HUES48 (cell line): ENCODE measurements at regions not wholly inside any gene's neighbourhood (a gene's known extent, or its start where the extent isn't known, plus 50 kb on each side); places are given as distances from the start of the nearest gene placed in this dataset.

Source experiments
- H3K27ac ChIP-seq: one replicate; pipeline ENCODE4 v1.7.0; 2013; ENCODE audit warnings: low read depth, low read length, inconsistent platforms
- H3K27me3 ChIP-seq: 2 replicates; pipeline ENCODE4 v1.6.1; 2013; ENCODE audit warnings: mild to moderate bottlenecking, low read length; ENCODE audit not compliant: control insufficient read depth, insufficient read depth
- H3K36me3 ChIP-seq: 2 replicates; pipeline ENCODE4 v1.6.1; 2013; ENCODE audit warnings: low read length; ENCODE audit not compliant: control insufficient read depth, insufficient read depth
- H3K4me1 ChIP-seq: 2 replicates; pipeline ENCODE4 v1.6.1; 2013; ENCODE audit warnings: mild to moderate bottlenecking, low read length; ENCODE audit not compliant: control insufficient read depth, insufficient read depth
- H3K4me3 ChIP-seq: 2 replicates; pipeline ENCODE4 v1.5.1; 2013; ENCODE audit warnings: mild to moderate bottlenecking, low read depth, low read length
- H3K9ac ChIP-seq: 2 replicates; pipeline ENCODE4 v1.6.1; 2013; ENCODE audit warnings: mild to moderate bottlenecking, low read depth, low read length, moderate library complexity
- H3K9me3 ChIP-seq: 2 replicates; pipeline ENCODE4 v1.6.1; 2013; ENCODE audit warnings: low read length; ENCODE audit not compliant: control insufficient read depth, insufficient read depth

DNA sequence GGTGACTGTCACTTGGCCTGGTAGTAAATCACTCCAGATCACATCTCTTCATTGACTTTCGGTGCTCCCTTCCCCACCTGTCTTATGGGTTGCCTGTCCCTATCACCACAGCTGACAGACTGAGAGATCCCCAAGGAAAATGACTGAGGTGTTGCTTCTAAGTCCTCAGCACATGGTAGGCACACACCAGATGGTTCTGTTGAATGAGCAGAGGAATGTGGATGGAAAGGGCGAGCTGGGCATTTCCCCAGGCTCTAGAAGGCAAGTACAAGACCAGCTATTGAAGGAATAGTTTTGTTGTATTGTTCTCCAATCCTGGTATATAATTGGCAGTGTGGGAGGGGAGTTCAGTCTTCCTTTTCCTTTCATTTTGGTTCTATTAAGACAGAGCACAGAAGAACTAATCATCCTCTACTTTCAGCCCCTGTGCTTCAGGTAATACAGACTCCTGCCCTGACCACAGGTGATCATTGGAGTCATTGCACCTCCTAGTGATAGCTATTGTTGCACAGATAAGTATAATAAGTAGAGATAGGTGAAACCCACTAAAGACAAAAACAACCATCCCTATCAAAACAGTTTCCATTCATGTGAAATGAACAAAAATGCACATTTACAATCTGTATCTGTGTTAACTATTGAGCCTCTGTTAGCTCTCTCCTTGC lies 158.6 kb downstream of the TRAM1L1 start:
- Histone ChIP-seq H3K27me3 (peaks cover 20% of the 10 kb centered on the region), H3K4me3 (no peak overlapping the region), H3K9ac (no peak overlapping the region), H3K9me3 (no peaks in the 10 kb centered on the region), H3K27ac (no peak overlapping the region), H3K4me1 (peaks cover 13% of the 10 kb centered on the region; the same call in 1 of the 2 replicates), H3K36me3 (no peaks in the 10 kb centered on the region)

DNA sequence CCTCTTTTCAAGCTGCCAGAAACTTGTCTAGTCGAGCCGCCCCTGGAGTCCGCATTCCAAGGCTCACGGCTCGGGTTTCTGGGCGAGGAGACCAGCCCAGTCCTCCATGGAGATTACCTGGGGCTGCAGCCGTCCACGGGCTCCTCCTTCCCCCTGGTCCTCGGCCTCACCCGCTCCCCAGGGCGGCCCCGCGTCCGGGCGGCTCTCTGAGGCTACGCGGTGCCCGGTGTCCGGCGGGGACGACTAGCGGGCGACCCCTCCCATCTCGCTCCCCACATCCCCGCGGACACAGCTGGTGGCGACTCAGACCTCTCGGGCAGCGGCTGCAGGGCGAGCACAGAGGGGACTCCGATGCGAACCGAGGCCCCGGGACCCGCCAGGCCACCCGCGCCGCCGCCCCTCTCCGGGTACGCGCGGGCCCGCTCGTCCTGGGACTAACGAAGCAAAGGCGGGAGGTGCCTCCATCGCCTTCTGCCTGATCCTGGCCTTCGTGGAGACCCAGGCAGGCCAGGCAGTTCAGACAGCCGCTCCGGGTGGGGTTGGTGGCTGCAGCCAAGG lies 159.4 kb downstream of the TRAM1L1 start:
- no peaks in the 10 kb centered on the region for H3K9me3 ChIP-seq
- H3K9ac ChIP-seq = peak overlapping the region; percentile 46; the same call in 1 of the 2 replicates
- H3K27me3 ChIP-seq = peaks cover 20% of the 10 kb centered on the region
- H3K4me1 ChIP-seq = peaks cover 13% of the 10 kb centered on the region; the same call in 1 of the 2 replicates
- peak overlapping the region; percentile 71 for H3K4me3 ChIP-seq
- H3K27ac ChIP-seq = no peak overlapping the region
- no peaks in the 10 kb centered on the region for H3K36me3 ChIP-seq

DNA sequence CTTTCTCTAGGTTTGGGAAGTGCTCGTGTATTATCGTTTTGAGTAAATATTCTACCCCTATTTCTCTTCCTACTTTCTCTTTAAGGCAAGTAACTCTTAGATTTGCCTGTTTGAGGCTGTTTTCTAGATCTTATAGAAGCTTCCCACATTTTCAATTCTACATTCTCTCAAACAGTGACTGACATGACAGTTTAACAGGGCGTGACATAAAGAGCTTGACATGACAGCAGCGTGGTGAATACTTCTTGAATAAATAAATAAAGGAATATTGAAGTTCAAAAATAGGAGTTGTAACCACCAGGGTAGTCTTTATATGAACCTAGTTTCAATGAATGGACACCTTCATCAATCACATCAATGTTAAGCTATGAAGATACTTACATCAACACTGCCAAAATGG lies 162.0 kb downstream of the TRAM1L1 start:
- peaks cover 13% of the 10 kb centered on the region; the same call in 1 of the 2 replicates for H3K4me1 ChIP-seq
- H3K9me3 ChIP-seq = no peaks in the 10 kb centered on the region
- H3K4me3 ChIP-seq = no peak overlapping the region
- no peaks in the 10 kb centered on the region for H3K36me3 ChIP-seq
- no peak overlapping the region for H3K9ac ChIP-seq
- H3K27ac ChIP-seq = no peak overlapping the region
- H3K27me3 ChIP-seq = peaks cover 20% of the 10 kb centered on the region

- no peak overlapping the region for H3K4me3 ChIP-seq
- no peaks in the 10 kb centered on the region for H3K36me3 ChIP-seq
- no peaks in the 10 kb centered on the region for H3K4me1 ChIP-seq
- H3K9me3 ChIP-seq = no peaks in the 10 kb centered on the region
- no peaks in the 10 kb centered on the region for H3K27me3 ChIP-seq
- H3K27ac ChIP-seq = no peak overlapping the region
- H3K9ac ChIP-seq = no peak overlapping the region
Observed at GRCh38 chr4:116913451-116913850, 171.9 kb downstream of the TRAM1L1 start.

- Histone ChIP-seq H3K27me3 (no peaks in the 10 kb centered on the region), H3K4me3 (no peak overlapping the region), H3K9ac (no peak overlapping the region), H3K27ac (no peak overlapping the region), H3K4me1 (no peaks in the 10 kb centered on the region), H3K9me3 (no peaks in the 10 kb centered on the region), H3K36me3 (no peaks in the 10 kb centered on the region)
Observed at GRCh38 chr4:116906758-116907157, 178.6 kb downstream of the TRAM1L1 start.

DNA sequence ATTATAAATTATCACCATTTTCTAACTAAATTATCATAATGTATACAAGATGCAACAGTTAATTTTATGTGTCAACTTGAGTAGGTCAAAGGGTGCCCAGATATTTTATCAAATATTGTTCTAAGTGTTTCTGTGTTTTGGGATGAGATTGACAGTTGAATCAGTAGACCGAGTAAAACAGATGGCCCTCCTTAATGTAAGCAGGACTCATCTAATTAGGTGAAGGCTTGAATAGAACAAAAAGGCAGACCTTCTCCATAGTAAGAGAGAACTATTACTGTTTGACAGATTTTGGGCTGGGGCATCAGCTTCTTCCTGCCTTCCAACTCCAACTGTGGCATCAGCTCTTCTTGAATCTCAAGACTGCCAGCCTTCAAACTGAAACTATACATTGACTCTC lies 185.8 kb downstream of the TRAM1L1 start:
- Histone ChIP-seq H3K9ac (no peak overlapping the region), H3K4me3 (no peak overlapping the region), H3K27ac (no peak overlapping the region), H3K9me3 (no peaks in the 10 kb centered on the region), H3K36me3 (no peaks in the 10 kb centered on the region), H3K4me1 (no peaks in the 10 kb centered on the region), H3K27me3 (no peaks in the 10 kb centered on the region)

DNA sequence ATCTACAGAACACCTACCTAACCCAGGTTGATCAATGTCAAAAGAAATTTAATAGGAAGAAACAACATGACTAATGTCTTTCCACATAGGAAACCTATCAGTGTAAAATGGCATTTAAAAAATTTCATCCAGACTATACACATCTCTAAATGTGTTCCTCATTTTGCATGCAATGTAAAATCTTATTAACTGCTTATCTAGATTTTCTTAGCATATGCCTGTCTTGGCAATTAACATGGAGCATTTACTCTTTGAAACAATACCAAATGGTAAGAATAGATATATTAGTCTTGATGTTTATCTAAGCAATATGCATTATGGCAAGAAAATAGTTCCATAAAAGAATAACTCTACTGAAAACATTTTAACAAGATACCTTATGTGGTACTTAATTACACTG lies 199.8 kb downstream of the TRAM1L1 start:
- H3K9ac ChIP-seq = no peak overlapping the region
- no peaks in the 10 kb centered on the region for H3K36me3 ChIP-seq

DNA sequence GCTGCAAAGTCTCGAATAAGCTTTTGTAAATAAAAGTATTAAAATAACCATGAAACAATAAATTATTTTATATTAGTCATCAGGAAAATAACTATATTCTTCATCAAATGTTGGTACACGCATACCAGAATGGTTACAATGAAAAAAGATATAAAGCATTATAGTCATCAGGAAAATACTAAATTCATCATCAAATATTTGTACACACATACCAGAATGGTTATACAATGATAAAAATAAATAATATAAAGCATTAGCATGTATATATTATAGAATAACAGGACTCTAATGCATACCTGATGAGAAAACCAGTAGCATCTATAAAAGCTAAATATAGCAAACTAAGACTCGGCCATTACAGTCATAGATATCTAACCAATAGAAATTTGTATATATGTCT lies 202.9 kb downstream of the TRAM1L1 start:
- Histone ChIP-seq H3K4me1 (no peaks in the 10 kb centered on the region), H3K27me3 (no peaks in the 10 kb centered on the region)

More for the DNA sequence above, 199.8 kb downstream of the TRAM1L1 start:
- no peaks in the 10 kb centered on the region for H3K27me3 ChIP-seq
- H3K9me3 ChIP-seq = no peaks in the 10 kb centered on the region
- H3K27ac ChIP-seq = no peak overlapping the region
- no peaks in the 10 kb centered on the region for H3K4me1 ChIP-seq
- no peak overlapping the region for H3K4me3 ChIP-seq

GRCh38 chr4:116881077-116881476 lies 204.3 kb downstream of the TRAM1L1 start:
- Histone ChIP-seq H3K27ac (no peak overlapping the region), H3K9me3 (no peaks in the 10 kb centered on the region), H3K4me3 (no peak overlapping the region), H3K27me3 (no peaks in the 10 kb centered on the region), H3K36me3 (no peaks in the 10 kb centered on the region), H3K4me1 (no peaks in the 10 kb centered on the region), H3K9ac (no peak overlapping the region)

More for the DNA sequence above, 202.9 kb downstream of the TRAM1L1 start:
- no peak overlapping the region for H3K27ac ChIP-seq
- no peak overlapping the region for H3K4me3 ChIP-seq
- no peaks in the 10 kb centered on the region for H3K36me3 ChIP-seq
- no peaks in the 10 kb centered on the region for H3K9me3 ChIP-seq
- H3K9ac ChIP-seq = no peak overlapping the region

DNA sequence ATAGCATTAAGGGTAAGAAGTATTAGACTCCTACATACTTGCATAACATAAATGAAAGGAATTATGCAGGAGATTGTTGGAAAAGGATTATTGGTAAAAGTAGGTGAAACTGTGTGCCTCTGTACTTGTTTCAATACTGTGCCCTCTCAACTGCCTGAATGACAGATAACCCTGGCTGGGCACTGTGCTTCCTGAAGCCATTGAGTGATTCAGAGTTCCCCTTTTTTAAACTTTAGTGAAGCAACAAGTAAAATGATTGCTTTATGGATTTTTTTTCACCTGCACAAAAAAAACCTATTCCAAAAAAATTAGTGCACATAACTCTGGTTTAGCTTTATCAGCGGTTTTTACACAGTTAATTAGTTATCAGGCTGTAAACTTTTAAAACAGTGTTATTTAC lies 204.8 kb downstream of the TRAM1L1 start:
- no peak overlapping the region for H3K4me3 ChIP-seq
- H3K36me3 ChIP-seq = no peaks in the 10 kb centered on the region
- no peaks in the 10 kb centered on the region for H3K27me3 ChIP-seq
- no peaks in the 10 kb centered on the region for H3K4me1 ChIP-seq
- no peak overlapping the region for H3K9ac ChIP-seq
- H3K9me3 ChIP-seq = no peaks in the 10 kb centered on the region
- H3K27ac ChIP-seq = no peak overlapping the region

- no peak overlapping the region for H3K27ac ChIP-seq
- H3K27me3 ChIP-seq = no peaks in the 10 kb centered on the region
- no peaks in the 10 kb centered on the region for H3K36me3 ChIP-seq
- H3K9me3 ChIP-seq = no peaks in the 10 kb centered on the region
- H3K9ac ChIP-seq = no peak overlapping the region
- H3K4me1 ChIP-seq = no peaks in the 10 kb centered on the region
- H3K4me3 ChIP-seq = no peak overlapping the region
Observed at GRCh38 chr4:116878280-116878679, 207.1 kb downstream of the TRAM1L1 start.
